Astrocyte (in vitro differentiated cells and primary cell): ENCODE measurements at regions not wholly inside any gene's neighbourhood (a gene's known extent, or its start where the extent isn't known, plus 50 kb on each side); places are given as distances from the start of the nearest gene placed in this dataset.

Experiments used
- EZH2 ChIP-seq: IDR thresholded peaks from 2 replicates; pipeline ENCODE4 v1.6.1; 2012; ENCODE audit warnings: mild to moderate bottlenecking, low read length, inconsistent platforms; ENCODE audit not compliant: insufficient read depth
- TF ChIP-seq, protein P1 (sequence below): IDR thresholded peaks from 2 replicates; pipeline ENCODE4 v1.5.1; 2011; ENCODE audit warnings: low read depth, mild to moderate bottlenecking, inconsistent platforms, low read length, moderate library complexity; ENCODE audit not compliant: insufficient read depth

DNA sequence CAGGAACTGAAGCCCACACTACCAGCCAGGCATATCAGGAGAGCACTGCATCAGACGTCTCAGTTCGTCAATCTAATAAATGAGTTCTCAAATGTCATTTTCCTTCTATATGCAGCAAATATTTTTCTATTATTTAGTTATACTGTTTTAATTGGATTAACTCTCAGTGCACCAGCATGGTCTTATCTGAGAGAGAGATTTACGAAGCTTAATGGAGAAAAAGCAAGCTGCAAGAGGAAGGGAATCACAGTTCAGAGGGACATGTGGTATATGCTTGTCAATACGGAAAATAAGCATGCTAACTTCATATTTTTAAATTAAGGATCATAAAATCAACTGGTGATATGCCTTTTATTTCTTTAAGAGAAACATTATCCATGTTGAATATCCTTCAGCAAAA lies 213.1 kb upstream of the NECTIN3 start:
- TF ChIP-seq, protein P1, sequence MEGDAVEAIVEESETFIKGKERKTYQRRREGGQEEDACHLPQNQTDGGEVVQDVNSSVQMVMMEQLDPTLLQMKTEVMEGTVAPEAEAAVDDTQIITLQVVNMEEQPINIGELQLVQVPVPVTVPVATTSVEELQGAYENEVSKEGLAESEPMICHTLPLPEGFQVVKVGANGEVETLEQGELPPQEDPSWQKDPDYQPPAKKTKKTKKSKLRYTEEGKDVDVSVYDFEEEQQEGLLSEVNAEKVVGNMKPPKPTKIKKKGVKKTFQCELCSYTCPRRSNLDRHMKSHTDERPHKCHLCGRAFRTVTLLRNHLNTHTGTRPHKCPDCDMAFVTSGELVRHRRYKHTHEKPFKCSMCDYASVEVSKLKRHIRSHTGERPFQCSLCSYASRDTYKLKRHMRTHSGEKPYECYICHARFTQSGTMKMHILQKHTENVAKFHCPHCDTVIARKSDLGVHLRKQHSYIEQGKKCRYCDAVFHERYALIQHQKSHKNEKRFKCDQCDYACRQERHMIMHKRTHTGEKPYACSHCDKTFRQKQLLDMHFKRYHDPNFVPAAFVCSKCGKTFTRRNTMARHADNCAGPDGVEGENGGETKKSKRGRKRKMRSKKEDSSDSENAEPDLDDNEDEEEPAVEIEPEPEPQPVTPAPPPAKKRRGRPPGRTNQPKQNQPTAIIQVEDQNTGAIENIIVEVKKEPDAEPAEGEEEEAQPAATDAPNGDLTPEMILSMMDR, result no peak
- no peak for TF ChIP-seq EZH2
